GM11168 (cell line): ENCODE measurements at regions not wholly inside any gene's neighbourhood (a gene's known extent, or its start where the extent isn't known, plus 50 kb on each side); places are given as distances from the start of the nearest gene placed in this dataset.

Experiments
- in situ Hi-C: fragments of 300-500 bp; cut with MboI; formaldehyde crosslinking; loops from one replicate; pipeline ENCODE4 v1.12.0; 2022; ENCODE audit warnings: low sequenced_read_pairs; ENCODE audit not compliant: unreplicated experiment

DNA sequence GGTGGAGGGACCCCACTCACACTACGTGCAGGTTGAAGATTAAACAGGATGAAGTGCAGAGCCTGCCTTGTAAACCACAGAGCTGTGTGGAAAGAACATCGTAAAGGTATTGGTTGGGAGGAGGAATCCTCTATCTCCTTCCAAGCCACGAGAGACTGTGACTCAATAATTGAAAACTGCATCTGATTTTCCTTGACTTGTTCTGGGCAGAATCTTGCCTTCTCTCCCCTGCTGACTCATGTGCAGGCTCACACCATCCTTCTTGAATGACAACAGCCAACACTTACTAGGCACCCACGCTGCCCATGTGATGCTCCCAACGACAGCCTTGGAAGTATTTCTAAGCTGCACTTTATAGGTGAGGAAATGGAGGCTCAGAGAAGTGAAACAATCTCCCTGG lies 563.0 kb downstream of the MIAT start:
- in situ Hi-C loops: no loop called here

DNA sequence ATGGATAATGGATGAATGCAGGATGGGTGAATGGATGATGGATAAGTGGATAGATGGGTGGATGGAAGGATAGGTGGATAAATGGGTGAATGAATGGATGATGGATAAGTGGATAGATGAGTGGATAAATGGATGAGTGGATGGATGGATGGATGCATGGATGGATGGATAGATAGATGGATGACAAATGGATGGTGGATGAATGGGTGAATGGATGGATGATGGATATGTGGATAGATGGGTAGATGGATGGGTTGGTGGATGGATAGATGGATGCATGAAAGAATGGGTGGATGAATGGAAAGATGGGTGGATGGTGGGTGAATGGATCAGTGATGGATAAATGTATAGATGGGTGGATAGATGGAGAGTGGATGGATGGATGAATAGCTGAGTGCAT lies 564.8 kb downstream of the MIAT start:
- in situ Hi-C loops: no loop called here

DNA sequence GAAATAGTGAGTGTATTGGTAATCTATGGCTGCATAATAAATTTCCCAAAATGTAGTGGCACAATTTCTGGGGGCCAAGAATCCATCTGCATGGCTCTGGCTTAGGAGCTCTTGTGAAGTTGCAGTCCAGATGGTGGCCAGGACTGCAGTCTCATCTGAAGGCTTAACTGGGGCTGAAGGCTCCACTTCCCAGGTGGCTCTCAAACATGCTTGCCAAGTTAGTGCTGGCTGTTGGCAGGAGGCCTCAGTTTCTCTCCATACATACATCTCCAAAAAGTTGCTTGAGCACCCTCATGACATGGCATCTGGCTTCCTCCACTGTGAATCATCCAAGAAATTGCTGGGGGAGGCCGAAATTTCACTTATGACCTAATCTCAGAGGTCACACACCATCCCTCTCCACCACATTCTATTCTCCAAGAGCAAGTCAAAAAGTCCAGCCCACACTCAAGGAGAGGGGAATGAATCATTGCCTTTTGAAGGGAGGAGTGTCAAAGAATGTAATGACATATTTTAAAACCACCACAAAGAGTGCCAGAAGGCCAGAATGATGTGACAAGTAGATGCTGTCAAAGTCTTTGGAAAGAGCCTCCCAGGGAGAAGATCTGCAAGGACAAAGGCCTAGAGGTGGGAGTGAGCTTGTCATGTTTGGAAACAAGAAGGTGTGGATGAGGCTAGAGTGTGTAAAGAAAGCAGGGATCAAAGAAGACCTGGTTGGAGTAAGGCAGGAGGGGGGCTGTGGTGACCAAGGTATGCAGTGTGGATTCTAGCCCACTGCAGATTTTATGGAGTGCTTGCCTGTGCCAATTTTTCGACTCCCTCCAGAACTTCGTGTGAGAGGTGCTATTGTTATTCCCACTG lies 566.2 kb downstream of the MIAT start:
- in situ Hi-C loops: no loop called here

DNA sequence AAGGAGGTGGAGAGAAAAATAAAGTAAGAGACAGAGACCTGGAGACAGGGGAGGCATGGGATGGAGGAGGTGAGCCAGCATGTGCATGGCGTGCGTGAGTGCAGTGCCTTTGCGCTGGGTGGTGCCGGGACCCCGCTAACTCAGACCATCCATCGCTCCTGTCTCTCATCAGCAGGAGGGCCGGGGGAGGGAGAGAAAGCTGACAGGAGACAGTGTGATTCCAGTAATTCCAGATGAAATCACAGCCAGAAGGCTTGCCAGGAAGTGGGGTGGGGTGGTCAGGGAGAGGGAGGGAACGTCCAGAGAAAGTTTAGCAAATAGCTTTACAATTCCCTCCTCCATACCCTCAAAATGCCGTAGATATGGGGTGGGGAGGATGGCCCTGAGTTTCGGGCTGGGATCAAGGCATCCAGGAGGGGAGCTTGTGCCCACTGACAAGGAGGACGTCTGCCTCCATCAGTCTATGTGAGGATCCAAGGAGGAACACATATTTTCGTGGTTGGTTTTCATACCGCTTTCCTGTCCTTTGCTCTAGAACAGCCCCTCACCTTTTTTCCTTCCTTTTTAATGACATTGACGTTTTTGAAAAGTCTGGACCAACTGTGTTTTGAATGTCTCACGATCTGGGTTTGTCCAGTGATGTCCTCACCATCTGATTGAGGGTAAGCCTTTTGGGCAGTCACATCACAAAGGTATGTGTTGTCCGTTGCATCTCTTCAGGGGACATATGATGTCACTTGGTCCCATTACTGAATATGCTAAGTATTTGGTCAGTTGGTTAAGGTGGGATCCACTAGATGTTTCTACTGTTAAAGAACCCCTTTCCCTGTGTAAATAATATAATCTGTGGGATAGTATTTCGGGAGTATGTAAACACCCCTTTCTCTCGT lies 567.3 kb downstream of the MIAT start:
- in situ Hi-C loops: no loop called here

DNA sequence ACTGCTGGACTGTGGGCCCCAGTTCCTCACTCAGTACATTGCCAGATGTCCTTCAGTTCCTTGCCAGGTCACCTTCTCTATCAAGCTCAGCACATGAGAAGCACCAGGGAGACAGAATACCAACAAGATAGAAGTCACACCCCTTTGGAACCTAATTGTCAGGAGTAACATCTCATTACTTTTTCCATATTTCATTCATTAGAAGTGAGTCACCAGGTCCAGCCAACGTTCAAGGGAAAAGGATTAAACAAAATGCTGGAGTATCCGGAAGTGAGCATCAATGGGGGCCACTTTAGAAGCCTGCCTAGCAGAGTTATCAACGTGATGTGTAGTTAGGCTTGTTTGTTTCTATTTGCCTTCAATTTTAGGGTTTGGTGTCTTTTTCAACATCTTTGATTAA lies 569.3 kb downstream of the MIAT start:
- in situ Hi-C loops: no loop called here

DNA sequence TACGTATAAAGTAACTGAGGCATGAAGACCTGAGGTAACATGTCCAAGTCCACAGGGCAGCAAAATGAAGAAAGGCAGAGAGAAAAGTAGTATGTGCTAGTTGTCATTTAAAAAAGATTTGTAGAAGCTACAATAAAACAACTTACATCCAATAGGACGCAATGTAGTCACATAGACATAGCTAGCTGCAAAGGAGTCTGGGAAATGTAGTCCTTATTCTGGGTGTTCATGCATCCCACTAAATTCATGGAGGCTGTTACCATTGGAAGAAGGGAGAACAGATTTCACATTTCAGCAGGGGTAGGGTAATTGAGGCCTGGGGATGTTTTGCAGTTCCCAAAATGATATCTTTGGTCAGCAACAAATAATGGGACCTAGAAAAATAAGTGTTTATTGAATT lies 571.4 kb downstream of the MIAT start:
- in situ Hi-C loops: no loop called here

DNA sequence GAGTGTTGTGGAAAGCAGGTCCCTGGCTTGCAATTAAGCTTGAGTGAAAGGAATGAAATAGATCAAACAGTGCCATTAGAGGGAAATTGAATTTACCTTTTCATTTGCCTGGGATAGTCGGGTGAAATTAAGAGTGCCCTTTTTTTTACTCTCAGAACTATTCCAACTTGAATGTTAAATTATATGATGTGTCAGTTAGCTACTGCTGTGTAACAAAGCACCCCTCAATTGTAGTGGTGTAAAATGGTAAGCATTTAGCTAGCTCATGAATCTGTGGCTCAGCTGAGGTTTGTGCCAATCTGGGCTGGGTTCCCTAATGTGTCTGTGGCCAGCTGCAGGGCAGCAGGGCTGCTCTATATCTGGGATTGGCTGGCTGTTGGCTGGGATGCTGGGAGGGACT lies 571.4 kb downstream of the MN1 start:
- in situ Hi-C loops: no loop called here

DNA sequence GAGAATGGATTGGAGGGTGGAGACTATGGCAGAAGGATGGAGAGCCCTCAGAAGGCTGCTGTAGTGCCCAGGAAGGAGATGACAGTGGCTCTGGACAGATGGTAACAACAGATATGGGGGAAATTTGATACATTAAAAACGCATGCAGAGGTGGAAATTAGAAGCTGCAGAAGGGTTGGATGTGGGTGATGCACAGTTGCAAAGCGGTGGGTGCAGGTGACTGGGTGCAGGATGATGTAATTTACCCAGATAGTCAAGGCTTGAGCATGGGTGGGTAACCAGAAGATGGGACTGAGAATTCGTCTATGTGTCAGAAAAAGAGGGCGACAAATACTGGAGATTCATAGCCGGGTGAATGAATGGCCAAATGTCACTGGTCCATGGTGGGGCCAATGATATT lies 570.3 kb downstream of the MN1 start:
- in situ Hi-C loops: no loop called here

DNA sequence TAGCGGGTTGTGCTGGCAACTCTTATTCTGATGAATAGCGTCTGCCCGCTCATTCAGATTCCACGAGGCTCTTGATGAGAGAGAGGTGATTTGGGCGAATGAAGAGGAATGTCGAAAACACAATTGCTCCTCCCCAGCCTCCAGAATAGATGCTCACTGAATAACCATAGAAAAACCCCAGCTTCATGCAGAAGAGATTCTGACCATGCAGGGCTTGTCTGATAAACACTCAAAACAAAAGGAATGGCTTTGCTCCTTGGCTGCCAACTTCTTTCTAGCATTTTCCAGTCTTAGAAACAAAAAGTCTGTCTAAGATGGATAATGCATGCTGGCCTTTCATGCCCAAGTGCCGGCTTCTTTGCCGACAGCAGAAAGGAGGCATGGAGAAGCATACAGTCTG lies 569.5 kb downstream of the MN1 start:
- in situ Hi-C loops: no loop called here

DNA sequence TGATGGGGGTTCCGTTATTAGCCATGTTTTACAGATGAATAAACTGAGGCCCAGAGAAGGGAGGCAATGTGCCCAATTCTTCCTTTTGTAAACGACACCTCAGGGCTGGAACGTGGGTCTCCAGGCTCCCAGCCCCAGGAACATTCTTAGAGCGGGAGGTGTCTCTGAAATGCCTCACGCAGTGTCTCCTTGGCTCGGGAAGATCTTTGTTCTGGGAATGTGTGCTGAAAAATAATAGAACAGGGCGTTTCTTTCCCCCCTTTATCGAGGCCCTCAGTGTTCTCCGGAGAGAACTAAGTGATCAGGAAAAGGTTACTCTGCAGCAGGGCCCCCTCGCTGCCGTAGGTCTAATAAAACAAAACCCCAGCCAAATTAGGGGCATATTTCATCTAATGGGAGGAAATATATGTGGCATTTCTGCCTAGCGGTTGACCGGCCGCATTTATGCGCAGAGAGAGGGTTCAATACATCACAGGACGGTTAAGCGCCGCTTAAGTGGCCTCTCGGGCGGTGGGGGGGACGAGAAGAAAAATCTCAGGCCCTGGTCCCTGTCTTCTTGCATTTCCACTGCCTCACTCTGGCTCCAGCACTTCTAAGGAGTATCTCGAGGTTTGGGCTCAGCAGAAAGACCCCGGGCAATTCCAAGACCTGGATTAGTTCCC lies 564.3 kb downstream of the MN1 start:
- in situ Hi-C loops: no loop called here

DNA sequence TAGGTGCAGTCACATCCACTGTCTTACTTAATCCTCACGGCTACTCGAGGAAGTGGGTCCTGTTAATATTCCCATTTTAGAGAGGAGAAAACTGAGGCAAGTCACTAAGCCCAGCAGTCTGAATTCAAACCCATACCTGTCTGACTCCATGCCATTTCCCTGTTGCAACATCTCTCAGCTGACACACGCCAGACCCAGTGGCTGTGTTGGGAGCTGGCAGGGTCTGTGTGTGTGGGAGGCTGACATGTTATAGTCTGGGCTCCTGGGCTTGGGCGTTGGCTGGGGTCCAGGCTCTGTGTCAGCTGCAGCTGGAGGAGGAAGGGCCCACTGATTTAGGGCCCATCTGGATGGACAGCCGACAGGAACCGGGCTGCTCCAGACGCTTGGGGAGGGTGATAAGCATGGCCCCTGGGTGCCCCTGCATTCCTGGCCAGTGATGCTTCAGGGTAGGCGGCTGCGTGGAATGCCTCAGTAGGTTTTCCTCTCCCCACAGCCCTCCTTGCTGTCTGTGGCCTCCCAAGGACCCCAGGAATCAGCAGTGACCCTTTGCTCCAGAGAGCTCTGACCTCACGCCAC lies 562.5 kb downstream of the MN1 start:
- in situ Hi-C loops: no loop called here

DNA sequence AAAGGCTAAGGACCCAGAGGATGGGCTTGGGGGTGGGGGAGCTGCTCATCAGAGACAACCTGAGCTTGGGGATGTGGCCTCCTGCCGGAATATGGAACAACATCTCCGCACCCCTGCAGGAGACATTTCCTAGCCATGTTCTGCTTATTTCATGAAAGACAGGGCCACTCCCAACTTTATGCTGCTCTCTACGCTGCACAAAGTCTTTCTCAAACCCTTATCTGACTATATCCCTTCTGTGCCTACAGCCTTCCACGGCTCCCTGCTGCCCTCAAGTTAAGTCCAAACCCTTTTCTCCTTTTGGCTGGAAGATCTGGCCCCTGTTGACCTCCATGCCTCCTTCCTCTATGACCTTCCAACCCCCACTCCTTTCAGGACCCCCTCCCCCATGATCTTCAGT lies 562.0 kb downstream of the MN1 start:
- in situ Hi-C loops: no loop called here

DNA sequence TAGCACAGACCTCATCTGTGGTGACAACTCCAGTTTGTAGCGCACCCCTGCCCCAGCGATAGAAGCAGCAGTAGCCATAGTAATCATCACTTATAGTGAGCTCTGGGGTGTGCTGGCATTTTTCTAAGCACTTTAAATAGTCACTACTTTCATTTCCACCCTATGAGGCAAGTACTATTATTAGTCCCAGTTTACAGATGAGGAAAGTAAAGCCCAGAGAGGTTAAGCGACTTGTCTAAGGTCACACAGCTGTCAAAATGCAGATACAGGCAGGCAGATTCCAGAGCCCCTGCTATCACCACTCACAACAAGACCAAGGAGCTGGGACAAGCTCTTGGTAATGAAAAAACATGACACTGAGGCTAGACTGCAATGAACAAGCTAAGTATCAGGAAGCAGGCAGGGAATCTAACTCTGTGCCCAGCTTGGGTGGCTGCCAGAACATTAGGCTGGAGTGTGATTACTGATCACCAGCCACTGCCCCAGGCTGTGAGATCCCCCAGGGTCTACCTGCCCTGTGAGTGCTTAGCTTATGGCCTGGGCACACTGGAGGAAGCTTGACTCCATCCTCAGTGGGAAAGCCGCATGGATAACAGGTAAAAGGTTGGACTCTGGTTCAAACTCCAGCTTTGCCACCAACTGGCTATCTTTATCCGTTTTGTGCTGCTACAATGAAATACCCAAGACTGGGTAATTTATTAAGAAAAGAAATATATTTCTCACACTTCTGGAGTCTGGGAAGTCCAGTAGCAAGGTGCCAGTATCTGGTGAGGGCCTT lies 561.1 kb downstream of the MN1 start:
- in situ Hi-C loops: no loop called here

DNA sequence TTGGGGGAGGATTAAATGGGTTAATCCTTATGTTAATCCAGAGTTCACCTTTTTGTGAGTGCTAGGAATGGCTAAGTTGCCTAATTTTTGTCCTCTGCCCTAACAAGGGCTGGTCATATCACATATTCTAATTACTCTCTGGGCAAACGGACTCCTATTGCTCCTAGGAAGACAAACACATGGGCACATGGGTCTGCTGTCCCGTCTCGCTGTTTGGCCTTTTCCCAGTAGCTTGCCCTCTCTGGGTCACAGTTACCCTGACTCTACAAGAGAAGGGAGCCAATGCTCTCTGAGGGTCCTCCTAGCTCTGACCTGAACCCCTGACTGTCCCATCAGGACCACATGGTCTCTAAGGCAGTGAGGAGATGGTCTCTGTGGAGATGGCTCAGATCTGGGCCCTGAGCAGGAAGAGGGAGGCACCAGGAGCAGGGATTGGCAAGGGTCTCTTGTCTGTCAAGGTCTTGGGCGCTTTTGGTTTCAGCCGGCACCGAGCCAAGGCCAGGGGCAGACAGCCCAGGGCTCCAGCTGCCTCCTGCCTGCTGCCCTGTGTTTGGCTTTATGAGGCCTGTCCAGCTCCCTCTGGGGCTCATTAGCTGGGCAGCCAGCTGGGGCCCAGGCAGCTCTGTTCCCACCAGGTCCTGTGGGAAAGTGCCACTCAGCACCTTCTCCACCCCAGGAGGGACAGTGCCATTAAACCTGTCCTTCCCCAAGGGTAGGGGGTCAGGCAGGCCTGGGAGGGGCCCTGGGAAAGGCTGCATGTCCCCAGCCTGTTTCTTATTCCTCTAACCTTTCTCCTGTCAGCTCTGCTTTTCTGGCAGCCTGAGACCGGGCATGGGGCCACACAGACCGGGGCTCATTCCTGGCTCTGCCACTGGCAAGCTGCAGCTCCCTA lies 559.9 kb downstream of the MN1 start:
- in situ Hi-C loops: no loop called here

DNA sequence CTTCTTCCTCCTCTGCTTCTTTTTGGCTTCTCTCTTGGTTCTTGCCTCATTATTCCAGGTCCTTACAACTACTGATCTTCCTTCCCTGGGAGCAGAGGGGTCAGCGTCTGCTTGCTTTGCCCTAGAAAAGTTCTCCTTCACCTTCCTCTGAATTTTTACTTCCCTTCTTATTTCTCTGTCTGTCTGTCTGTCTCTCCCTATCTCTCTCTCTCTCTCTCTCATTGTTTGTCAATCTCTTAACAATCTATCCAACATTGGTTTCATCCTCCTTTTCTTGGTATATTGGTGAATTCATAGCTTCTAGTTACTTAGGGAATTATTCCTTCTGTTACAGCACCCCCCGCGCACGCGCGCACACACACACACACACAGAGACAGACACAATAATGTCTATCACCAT lies 559.1 kb downstream of the MN1 start:
- in situ Hi-C loops: no loop called here

DNA sequence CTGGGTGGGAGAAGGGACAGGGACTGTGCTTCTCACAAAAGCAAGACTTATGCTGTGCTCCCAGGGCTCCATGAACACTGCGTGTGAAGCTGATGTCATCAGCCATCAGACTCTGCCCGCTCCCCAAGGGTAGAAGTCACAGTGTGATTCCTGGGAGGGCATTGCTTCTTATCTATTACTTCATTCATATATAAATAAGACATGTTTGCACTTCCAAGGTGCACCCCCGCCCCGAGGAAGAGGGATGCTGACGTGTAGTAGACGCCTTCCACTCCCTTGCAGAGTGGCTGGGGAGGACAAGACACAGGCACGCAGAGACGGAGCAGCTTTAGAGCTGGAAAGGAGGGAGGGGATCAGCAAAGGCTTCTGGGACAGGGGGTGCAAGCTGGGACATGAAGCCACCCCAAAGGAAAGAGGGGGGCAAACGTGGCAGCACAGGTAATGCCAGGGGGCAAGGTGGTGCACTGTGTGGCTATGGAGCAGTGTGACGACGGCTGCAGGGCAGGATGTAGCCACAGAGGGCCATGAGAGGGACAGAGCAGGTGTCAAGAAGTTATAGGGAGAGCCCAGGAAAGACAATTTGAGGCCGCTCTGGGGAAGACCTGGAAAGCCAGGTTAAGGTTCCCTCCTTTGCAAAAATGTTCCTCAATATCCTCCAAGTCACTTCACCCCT lies 558.5 kb downstream of the MN1 start:
- in situ Hi-C loops: no loop called here

DNA sequence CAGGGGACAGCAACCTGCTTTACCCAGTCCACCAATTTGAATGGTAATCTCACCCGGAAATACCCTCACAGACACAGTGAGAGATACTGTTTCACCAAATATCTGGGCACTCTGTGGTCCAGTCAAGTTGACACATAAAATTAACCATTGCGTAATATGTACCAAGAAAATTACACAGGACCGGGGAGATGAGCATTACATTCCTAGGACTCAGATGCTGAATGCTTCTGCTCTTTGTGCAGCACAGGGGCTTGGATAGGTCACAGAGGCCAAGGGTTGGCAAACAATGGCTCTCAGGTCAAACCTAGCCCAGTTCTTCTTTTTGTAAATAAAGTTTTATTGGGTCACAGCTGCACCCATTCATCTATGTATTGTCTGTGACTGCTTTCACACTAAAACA lies 557.2 kb downstream of the MN1 start:
- in situ Hi-C loops: no loop called here

DNA sequence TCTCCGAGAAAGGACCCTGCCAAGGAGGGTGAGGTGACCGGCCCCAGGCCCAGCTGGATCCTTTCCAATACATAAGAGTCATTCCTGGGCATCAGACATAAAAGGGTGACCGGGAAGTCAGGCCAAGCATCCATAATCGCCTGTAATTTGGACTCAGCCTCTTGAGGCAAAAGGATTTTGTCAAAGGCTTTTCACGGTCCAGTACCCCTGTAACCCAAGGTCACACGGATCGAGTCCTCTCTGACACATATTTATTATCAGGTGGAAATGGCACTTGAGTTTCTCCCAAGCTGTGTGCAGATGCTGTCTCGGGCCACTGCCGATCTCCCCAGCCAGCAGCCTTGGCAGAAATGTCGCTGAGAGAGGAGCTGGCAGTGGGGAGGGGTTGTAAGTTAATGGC lies 556.5 kb downstream of the MN1 start:
- in situ Hi-C loops: no loop called here
